ENCODE measurements at regions not wholly inside any gene's neighbourhood (a gene's known extent, or its start where the extent isn't known, plus 50 kb on each side); places are given as distances from the start of the nearest gene placed in this dataset.

DNA sequence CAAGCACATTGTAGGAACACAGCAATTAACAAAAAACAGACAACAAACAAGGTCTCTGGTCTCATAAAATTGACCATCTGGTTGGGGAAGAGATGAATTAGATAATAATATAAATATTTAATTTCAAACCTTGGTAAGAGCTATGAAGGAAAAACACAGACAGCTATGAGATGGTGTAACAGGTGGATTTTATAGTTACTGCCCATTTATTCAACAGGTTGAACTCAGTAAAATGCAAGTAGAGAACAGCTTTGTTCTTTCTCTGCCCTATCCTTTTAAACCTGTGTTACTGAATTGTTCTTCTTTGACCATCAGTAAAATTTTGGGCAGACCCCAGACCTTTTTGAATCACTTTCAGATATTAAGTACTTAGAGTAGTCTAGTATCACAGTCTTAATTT lies 77.6 kb upstream of the FAM216B start:
- TF ChIP-seq, protein P1, sequence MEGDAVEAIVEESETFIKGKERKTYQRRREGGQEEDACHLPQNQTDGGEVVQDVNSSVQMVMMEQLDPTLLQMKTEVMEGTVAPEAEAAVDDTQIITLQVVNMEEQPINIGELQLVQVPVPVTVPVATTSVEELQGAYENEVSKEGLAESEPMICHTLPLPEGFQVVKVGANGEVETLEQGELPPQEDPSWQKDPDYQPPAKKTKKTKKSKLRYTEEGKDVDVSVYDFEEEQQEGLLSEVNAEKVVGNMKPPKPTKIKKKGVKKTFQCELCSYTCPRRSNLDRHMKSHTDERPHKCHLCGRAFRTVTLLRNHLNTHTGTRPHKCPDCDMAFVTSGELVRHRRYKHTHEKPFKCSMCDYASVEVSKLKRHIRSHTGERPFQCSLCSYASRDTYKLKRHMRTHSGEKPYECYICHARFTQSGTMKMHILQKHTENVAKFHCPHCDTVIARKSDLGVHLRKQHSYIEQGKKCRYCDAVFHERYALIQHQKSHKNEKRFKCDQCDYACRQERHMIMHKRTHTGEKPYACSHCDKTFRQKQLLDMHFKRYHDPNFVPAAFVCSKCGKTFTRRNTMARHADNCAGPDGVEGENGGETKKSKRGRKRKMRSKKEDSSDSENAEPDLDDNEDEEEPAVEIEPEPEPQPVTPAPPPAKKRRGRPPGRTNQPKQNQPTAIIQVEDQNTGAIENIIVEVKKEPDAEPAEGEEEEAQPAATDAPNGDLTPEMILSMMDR (conservative IDR thresholded peaks at IDR 0.05) = no peak
- no peak for TF ChIP-seq EZH2 (IDR thresholded peaks at IDR 0.05; ENCODE audit: low read depth)
